Activated CD4-positive, alpha-beta T cell treated with anti-CD3 and anti-CD28 coated beads, Interleukin-2, Interleukin-6, amounts not matched to agents 100 ng/mL and 50 ng/mL, durations not matched to agents 16 hours and 8 hours (primary cell): ENCODE measurements at regions not wholly inside any gene's neighbourhood (a gene's known extent, or its start where the extent isn't known, plus 50 kb on each side); places are given as distances from the start of the nearest gene placed in this dataset.
"Not testable (repeated sequence)": the region's sequence is repeated elsewhere in the genome, so short reads cannot be mapped to it uniquely, and the experiment has no call there.

Experiments used
- DNase-seq: peaks from one replicate; pipeline ENCODE4 v3.0.0-alpha.2; 2020

DNA sequence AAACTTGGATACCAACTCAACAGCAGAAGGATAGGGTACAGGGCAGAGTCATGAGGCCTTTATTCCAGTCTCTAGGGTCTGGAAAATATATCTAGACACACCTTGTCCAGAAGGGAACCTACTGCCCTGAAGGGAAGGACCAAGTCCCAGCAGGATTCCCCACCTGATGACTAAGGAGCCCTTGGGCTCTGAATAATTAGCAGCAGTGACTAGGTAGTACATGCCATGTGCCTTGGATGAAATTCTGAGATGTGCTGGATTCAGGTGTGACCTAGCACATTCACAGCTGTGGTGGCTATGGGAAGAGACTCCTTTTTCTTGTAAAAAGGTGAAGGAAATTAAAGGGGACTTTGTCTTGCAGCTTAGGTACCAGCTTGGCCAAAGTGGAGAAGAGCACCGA, 364.3 kb upstream of the PTCHD4 start:
- DNase-seq = no peak

DNA sequence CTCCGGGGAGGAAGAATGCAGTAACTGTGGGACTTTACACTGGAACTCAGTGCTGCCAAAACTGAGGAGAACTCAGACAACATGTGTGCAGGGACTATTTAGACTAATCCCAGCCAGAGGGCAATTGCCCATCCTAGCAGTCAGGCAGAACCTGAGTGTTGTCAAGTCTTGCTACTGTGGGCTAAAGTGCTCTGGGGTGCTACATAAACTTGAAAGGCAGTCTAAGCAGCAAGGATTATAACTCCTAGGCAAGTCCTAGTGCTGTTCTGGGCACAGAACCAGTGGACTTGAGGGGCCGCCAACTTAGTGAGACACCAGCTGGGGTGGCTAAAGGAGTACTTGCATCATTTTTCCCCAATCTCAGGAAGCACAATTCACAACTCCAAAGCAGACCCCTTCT, 363.8 kb upstream of the PTCHD4 start:
- DNase-seq = no peak

DNA sequence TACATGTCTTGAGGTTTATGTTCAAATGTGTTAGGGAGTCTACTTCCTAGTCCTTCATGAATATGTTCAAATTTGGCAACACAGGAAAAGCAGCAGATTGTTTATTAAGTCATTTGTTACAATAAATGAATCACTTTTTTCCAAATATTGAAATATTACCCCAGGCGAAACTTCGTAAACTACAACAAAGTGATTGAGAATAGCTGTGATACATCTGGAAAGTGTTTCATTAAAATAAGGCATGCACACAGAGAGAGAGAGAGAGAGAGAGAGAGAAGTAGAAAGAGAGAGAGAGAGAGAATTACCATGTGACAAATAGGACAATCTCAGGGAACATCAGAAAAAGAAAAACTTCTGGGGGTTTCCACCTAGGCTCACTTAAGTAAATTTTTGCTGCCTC, 363.1 kb upstream of the PTCHD4 start:
- no peak for DNase-seq

DNA sequence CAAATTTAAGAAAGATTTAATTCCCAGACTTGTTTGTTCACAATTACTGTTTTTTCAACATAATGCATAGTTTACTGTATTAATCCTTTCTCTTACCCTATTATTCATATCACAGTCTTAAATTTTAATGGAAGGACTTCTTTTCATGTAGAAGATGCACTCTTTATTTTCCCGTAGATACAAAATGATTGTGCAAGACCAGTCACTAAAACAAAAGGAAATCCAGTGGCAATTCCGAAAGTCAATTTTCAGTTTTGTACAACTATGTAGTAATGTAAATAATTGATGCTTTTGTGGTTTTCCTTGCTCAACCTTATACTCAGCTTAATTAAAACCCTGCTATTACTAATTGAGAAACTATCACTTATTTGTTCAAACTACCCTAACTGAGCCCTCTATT, 361.5 kb upstream of the PTCHD4 start:
- no peak for DNase-seq

DNA sequence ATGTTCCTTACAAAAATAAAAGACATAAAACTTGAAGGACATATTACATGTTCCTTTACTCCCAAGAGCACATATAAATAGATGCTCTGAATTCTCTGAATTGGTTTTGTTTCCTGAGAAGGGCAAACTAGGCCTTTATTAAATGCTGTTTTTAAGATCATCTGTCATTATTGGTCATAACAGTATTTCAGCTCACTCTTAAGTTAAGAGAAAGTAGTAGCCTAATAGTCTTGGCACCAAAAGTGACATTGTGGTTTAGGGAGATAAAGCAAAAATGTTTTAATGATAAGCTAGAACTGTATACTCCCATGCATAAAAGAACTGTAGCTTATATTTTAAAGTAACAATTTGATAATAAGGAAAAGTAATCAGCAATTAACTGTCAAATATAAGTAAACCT, 361.1 kb upstream of the PTCHD4 start:
- DNase-seq = no peak

DNA sequence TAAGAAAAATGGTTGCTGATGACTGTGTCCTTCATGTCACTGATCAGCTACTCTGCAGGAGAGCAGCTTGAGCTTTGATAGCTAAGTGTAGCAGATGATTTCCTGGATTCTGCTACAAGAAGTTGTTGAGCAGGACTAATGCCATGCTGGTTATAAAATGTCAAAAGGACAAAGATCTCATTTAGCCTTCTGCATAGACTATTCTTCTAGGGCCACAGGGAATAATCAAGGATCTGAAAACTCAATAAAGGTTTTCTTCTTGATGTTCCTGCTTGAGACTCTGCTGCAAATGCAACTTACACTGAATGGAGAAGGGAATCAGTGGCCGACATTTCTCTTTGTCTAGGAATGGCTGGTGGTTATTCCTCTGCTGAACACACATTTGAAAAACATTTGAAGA, 360.3 kb upstream of the PTCHD4 start:
- no peak for DNase-seq

DNA sequence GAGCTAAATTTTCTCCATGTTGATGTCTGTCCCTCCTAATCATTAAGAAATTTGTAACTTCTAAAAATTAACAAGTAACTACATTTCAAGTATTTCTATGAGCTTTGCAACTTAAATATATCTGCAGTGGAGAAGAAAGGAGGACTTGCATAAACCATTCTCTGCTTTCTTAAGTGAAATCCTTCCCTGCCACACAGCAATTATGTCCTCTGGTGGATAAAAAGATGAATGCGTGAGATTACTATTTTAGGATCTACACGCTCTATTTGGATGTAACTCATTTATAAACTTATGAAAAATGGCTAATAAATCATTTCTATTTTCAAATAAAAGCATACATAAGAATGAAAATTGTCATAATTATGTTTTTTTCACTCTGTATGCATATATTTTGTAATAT, 338.0 kb upstream of the PTCHD4 start:
- DNase-seq = no peak

DNA sequence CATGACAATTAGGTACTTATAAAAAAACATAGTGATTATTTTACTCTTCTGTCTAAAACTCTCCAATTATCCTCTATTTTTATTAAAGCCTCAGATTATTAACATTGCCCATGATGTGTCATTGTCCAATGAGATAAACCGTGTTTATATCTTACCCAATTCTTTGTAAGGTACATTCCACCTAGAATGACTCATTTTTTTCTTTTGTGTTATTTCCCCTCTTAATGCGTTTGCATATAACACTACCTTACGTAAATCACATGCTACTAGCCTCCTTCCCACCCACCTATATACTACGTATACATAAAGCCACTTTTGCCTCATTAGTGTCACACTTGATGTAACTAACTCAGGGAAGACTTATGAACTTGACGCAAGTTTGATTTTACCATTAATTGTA, 336.3 kb upstream of the PTCHD4 start:
- no peak for DNase-seq

DNA sequence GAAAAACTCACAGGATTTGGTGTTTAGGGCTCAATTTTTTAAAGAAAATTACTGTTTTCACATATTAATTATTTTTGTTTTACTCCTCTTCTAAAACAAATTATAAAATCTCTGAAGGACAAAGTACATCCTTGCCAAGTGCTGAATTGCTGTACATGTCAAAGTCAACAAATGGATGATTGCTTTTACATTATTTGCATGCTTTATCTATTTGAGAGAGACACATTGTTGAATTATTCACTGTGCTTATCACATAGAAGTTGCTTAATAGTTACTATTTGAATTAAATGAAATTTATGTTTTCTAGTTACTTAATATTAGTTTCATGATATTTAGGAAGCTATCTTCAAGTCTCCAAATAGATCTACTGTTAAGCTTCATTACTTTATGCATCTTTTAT, 318.6 kb upstream of the PTCHD4 start:
- DNase-seq = no peak

DNA sequence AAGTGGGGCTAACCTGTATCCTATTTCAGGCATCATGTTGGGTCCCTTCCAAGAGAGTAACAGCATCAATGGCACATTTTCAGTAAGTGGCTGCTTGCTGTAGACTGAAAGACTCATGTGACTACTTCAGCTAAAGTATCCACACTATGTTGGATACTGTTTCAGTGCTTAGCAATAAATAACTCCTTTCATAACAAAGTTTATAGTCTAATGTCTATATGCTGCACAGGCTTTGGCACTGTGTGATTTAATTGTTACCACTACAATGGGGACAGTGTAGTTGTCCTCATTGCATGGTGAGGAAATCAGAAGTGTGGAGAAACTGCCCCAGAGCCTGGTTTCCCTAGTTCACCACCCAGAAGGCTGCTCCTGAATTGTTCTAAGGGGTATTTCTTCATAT, 318.0 kb upstream of the PTCHD4 start:
- no peak for DNase-seq

DNA sequence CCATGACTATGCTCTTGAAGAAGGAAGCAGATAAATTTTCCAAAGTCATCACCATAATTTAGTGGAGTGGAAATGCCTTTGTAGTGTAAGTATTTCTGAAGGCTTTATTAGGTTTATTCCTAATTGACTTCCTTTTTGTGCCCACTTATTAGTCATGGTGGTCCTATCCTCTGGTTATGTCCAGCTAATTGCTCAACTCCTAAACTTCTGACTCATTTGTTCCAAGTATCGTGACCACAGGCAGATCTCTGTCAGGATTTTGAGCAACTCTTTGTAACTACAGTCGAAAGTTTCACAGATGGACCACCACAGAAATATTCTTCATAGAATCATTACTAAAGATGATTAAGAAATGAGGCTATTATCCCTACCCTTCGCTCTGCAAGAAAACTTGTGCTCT, 315.6 kb upstream of the PTCHD4 start:
- no peak for DNase-seq

DNA sequence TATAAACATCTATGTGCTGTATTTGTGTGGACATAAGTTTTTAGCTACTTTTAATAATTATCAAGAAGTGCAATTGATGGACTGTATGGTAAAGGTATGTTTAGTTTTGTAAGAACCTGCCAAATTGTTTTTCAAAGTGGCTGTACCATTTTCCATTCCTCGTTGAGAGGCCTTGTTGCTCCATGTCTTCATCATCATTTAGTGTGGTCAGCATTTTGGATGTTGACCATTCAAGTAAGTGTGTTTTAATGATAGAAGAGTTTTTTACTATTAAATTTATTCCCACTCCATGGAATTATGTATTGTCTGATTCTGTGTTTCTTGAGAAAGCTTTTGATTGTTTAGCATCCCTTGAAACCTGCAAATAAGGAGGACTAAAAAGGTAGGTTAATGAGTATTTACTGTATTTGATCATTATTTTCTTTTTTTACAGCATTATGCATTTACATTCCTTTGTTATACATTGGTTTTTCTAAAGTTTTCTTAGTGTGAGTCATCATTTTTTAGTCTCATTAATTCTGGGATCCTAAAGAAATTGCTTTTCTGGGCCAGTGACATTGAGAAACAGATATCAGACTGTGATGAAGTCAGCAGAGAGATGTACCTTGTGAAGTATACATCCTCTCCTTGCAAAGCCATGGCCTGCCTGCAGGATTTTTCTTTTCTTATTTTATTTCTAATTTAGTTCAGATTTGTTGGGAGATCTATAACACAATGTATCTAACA, 312.8 kb upstream of the PTCHD4 start:
- no peak for DNase-seq

DNA sequence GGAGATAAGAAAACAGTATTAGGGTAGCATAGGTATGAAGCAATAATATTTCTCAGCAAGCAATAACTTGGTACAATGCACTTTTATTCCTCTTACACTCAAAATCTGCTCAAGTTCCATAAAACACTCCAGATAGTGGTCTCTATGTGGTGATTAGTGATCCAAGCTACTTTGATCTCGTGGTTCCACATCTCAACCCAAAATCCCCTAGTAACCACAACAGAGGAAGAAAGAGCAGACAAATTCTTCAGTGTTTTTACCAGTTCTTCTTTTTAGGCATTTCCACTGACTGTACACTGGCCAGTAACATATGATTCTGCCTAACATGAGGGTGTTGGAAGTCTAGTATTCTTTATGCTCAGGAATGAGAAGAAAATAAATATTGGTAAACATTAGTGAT, 309.0 kb upstream of the PTCHD4 start:
- DNase-seq = no peak

DNA sequence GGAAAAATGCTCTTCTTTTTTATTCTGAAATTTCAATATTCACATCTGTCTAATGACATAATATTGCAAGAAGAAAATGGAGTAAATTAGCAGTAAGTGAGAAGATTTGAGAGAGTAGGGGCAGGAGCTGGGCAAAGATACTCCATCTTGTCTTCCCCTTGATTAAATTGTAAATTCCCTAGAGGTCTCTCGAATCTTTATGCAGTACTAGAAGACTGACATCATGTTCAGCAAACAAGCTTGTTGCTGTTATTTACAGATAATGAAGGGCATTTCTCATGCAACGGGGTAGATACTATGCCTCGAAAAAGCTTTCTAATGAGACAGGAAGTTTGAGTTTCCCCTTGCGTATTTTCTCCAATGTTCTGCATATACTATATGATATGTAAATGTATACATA, 306.9 kb upstream of the PTCHD4 start:
- no peak for DNase-seq

DNA sequence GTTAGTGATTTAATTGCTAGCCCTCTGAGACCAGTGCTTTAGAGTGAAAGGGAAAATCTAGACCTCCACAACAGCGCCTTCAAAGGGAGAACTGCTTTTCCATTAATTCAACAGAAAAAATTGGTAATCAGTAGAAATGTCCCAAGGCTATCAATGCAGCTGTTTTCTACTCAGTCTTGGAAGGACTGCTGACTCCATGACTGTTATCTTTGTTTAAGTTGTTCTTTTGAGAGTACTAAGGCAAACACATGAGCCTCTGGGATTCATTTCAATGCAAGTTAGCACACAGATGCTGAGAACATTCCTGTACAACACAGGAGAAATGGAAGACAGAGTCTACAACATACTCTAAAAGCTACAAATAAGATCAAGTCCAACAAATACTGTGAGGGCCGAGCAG, 301.7 kb upstream of the PTCHD4 start:
- DNase-seq = no peak

DNA sequence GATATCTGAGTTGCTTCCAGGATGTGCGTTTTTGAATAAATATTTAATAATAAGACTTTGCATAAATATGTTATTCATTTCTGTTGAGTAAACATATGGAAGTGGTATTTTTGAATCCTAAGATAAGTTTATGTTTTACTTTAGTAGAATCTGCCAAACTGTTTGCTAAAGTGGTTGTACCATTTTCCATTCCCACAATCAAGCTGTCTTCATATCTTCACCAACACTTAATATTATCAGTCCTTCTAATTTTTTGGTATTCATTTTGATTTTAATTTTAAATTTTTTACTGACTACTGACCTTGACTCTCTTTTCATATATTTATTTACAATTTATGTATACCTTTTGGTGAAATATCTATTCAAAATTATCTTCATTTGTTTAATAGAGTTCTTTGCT, 293.9 kb upstream of the PTCHD4 start:
- DNase-seq = no peak

DNA sequence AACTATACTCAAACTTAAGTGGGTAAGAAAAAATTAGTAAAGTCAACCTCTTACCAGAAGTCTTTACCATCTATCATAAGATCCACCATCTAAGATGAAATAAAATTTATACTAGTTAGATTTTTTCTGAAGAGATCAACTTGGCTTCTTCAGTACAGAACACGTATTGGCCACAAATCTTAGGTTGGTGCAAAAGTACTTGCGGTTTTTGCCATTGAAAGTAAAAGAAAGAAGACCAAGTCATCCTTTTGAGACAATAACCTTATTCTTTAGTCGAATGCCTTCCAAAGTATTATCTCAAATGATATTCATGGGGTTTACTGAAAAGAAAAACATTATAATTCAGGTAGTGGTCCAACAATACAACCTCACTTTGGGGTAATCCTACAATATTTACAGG, 292.6 kb upstream of the PTCHD4 start:
- no peak for DNase-seq

DNA sequence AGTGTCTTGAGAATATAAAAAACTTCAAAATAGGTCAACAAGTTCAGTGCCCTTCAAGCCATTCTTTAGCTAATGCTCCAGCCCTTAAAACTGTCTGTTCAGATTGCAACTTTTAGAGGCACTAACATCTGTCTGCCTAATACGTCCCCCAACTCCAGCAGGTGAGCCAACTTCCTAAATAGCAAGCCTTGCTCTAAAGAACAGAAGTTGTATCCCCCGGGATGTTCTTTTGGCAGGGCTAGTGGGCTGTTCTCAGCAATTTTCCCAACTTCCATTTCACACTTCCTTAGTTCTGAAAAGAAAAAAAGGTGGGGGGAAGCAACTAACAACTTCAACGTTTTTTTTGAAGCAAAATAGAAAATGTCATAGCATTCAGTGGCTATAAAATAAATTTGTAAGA, 290.0 kb upstream of the PTCHD4 start:
- DNase-seq = no peak

DNA sequence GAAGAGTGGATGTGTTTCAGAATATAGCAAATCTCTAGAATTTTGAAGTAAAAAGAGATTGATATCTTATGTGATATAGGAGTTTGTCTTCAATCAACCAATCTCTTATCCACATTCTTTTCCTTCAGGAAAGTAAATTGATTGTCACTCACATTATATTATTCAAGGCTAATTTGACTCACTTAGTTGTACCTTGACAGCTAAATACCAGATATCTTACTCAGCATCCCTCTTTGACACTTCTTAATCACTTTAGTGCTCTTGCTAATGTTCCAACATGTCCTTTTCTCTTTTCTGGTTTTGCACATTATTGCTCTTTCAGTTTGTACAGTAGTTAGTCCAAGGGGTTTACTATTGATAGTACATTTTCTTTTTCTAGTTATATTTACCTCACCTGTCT, 286.9 kb upstream of the PTCHD4 start:
- no peak for DNase-seq

DNA sequence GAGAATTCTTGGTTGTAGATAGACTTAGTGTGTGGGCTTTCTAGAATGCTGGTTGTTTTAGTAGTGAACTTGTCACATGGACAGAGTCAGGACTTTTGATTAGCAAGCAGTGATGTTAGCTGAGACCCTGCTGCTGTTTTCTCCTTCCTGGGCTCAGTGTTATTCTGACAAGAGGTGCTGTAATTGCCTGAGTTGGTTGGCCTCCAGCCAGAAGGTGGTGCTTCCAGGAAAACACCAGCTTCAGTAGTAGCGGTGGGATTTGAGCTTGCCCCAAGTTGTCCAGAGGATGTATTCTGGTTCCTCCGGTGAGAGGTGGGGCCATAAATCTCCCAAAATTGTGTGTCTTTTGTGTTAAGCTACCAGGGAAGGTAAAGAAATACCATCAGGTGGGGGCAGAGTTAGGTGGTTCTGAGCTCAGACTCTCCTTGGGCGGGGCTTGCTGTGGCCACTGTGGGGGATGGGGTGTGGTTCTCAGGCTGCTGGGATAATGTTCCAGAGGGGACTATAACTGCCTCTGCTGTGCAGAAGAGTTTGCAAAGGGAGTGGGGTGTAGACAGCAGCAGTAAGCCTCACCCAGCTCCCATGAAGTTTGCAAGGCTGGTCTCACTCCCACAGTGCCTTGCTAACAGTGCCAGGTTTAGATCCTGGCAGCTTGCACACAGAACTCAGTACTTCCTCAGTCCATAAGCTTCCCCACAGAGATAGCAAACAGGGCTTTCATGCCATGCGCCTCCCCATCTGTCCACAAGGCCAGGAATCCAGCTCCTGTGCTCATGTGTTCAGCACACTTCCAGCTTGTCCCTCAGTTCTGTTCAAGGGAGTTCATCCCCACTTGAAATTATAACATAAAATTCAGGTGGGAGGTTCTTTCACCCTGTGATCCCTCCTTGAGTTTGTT, 278.4 kb upstream of the PTCHD4 start:
- no peak for DNase-seq

DNA sequence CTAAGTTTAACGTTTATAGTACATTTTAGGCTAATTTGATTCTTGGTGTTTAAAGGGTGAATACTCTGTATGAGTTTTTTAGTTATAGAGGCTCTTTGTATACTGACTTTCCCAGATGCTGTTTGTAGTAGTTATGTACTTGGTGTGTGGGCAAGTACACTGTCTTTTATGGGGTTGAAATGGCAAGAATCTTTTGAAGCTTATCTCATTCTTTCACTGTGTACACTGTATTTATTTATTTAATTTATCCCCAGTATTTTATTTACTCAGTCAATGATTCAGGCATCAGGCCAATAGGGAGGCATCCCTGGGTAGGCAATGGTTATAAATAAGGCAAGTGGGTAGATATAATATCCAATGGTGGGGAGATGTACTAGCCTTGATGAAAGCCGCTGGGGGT, 277.0 kb upstream of the PTCHD4 start:
- DNase-seq = no peak

DNA sequence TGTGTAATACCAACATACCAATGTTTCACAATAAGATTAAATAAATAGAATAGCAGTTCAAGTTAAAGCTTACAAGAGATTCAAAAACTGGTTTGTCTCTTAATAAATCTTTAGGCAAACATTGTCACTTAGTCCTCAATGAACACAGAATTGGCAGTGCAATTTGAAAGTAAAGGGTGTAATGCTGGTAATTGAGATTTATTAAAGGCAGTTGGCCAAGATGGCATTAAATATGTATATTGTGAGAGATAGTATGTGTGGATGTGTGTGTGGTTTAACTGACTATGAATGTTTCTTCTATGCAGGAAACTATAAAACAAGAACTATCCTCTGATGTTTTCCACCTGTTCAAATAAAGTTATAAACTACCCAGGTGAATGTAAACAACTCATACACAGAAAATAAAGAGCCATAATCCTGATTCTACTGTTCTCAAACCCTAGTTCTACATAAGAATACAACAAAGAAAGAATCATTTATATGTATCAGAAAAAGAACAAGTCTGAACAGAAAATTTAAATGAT, 267.9 kb upstream of the PTCHD4 start:
- DNase-seq = no peak

DNA sequence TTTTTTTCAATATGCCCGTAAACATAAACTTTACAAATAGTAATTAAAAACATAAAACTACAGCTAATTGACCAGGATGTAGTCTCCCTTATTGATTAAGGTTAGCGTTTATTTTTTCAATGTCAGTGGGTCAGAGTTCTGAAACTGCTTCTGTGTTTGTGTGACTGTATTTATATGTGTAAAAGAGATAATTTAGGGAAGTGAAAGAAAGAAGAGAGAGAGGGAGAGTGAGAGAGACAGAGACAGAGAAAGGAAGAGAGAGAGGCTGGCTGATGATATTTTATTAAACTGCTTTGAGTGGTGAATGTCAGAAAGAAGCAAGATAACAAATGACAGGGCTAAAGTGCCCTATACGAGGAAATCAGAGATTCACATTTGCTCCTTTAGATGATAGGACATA, 266.1 kb upstream of the PTCHD4 start:
- no peak for DNase-seq

DNA sequence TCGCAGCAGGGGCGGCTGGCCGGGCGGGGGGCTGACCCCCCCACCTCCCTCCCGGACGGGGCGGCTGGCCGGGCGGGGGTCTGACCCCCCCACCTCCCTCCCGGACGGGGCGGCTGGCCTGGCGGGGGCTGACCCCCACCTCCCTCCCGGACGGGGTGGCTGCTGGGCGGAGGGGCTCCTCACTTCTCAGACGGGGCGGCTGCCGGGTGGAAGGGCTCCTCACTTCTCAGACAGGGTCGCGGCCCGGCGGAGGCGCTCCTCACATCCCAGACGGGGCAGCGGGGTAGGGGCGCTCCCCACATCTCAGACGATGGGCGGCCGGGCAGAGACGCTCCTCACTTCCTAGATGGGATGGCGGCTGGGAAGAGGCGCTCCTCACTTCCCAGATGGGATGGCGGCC, 260.2 kb upstream of the PTCHD4 start:
- DNase-seq = not testable (repeated sequence)
